ENCODE measurements at regions not wholly inside any gene's neighbourhood (a gene's known extent, or its start where the extent isn't known, plus 50 kb on each side); places are given as distances from the start of the nearest gene placed in this dataset.

- TF ChIP-seq POLR2AphosphoS5 (IDR thresholded peaks at IDR 0.05; ENCODE audit: borderline replicate concordance, low read depth, low read length) (no peak), EZH2 (IDR thresholded peaks at IDR 0.05) (no peak), FOXP2 (optimal IDR thresholded peaks at IDR 0.05; ENCODE audit: control extremely low read depth, extremely low read length, insufficient read depth) (no peak)
Observed at GRCh38 chr5:98103807-98104206, 669.7 kb upstream of the RGMB start.

All from SK-N-MC (cell line).